HFF-Myc (cell line): ENCODE measurements at regions not wholly inside any gene's neighbourhood (a gene's known extent, or its start where the extent isn't known, plus 50 kb on each side); places are given as distances from the start of the nearest gene placed in this dataset.

ENCODE experiments used
- DNase-seq: peaks from one replicate; pipeline ENCODE4 v3.0.0-alpha.2; 2011; ENCODE audit warnings: low read depth; ENCODE audit errors: extremely low read depth
- H3K4me3 ChIP-seq: replicated peaks from 2 replicates; pipeline ENCODE4 v1.5.1; 2011; ENCODE audit warnings: low read depth, mild to moderate bottlenecking, control low read depth, low read length
- TF ChIP-seq, protein P1 (sequence below): IDR thresholded peaks from 2 replicates; pipeline ENCODE4 v1.5.1; 2012; ENCODE audit warnings: mild to moderate bottlenecking, low read depth, low read length, control low read depth; ENCODE audit errors: missing control alignments

DNA sequence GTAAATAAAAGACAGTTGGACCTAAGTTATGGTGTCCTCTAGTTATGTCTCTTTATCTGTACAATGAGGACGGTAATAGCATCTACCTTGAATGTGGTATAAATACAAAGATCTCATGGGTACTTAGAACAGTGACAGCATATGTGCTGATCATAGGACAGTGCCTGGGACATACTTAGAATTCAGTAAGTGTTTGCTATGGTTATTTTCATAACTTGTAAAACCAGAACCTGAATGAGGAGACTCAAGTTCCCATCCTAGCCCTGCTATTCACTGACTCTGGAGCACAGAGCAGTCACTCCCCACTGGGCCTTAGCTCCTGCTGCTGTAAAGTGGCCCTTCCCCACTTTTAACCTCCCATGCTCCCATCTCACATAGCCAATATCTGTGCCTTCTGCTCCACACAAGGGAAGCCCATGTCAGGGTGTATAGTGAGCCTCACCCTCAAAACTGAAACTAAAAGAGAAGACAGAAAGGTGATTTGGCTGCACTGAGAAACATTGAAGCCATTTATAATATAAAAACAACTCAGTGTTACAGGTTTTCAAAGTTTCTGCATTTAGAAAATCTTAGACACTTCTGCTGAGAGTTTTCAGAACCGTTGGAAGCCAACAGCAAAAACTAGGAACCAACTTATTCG, 225.4 kb upstream of the UBE2E2 start:
- TF ChIP-seq, protein P1, sequence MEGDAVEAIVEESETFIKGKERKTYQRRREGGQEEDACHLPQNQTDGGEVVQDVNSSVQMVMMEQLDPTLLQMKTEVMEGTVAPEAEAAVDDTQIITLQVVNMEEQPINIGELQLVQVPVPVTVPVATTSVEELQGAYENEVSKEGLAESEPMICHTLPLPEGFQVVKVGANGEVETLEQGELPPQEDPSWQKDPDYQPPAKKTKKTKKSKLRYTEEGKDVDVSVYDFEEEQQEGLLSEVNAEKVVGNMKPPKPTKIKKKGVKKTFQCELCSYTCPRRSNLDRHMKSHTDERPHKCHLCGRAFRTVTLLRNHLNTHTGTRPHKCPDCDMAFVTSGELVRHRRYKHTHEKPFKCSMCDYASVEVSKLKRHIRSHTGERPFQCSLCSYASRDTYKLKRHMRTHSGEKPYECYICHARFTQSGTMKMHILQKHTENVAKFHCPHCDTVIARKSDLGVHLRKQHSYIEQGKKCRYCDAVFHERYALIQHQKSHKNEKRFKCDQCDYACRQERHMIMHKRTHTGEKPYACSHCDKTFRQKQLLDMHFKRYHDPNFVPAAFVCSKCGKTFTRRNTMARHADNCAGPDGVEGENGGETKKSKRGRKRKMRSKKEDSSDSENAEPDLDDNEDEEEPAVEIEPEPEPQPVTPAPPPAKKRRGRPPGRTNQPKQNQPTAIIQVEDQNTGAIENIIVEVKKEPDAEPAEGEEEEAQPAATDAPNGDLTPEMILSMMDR = no peak
- DNase-seq = no peak
- H3K4me3 ChIP-seq = no peak overlapping the region

DNA sequence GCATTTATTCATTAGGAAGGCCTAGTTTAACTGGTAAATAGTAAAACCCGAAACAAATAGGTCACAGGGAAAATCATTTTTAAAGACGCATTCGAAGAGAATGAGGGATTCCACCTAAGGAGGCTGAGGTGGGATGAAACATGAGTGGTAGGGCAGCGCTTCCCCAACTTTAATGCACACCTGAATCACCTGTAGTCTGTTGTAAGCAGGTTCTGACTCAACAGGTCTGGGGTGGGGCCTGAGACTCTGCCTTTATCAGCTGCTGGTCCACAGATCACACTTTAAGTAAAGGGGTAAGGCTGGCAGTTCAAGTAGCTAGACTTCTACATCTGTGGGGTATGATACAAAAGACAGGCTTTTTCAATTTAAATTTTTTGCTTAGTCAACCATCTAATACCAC, 223.5 kb upstream of the UBE2E2 start:
- TF ChIP-seq, protein P1 = no peak
- H3K4me3 ChIP-seq = no peak overlapping the region
- no peak for DNase-seq

DNA sequence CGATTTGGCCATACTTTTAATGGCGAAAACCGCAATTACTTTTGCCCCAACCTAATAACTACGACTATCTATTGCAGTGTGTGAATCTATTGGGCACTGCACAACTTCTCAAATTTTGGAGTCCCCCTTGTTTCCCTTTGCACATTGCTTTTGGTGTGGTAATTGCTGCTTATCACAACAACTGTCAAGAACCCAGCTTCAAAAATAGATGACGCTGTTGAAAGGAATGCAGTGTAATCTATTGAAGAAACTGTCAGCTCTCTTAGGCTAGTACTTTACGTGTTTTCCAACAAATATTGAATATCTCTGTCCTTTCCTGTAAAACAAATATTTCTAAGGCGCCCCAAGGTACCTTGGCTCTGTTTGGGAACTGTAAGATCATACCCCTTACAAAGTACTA, 222.8 kb upstream of the UBE2E2 start:
- TF ChIP-seq, protein P1 = no peak
- DNase-seq = no peak
- no peak overlapping the region for H3K4me3 ChIP-seq

DNA sequence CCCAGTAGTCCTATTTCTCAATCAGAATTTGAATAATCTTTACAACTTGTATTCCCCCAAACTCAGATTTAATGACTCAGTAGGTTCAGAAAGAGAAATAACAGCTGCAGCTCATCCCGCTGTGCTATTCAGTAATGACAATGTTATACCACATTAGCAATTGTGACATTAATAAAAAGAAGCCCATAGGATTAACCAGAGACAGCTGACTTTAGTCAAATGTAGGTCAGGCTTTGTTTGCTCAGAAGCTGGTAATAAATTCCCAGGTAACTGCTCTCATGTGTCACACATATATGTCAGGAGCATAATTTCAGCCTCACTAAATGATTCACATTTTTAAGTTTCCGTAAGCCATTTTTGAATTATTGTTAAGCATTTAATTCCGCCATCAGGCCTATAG, 222.0 kb upstream of the UBE2E2 start:
- H3K4me3 ChIP-seq = no peak overlapping the region
- no peak for DNase-seq
- TF ChIP-seq, protein P1 = no peak

DNA sequence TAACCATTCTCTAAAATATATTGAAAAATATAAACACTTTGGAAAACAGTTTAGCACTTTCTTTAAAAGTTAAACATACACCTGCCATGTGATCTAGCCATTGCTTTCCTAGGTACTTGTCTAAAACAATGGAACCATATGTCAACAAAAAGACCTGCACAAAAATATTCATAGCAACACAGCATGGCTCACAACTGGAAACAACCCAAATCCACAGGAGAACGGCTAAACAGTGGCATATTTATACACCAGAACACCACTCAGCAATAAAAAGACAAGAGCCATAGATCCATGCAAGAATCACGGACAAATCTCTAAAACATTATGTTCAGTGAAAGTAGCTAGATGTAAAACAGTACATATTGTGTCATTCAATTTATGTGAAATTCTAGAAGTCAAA, 221.3 kb upstream of the UBE2E2 start:
- TF ChIP-seq, protein P1 = no peak
- no peak for DNase-seq
- no peak overlapping the region for H3K4me3 ChIP-seq

DNA sequence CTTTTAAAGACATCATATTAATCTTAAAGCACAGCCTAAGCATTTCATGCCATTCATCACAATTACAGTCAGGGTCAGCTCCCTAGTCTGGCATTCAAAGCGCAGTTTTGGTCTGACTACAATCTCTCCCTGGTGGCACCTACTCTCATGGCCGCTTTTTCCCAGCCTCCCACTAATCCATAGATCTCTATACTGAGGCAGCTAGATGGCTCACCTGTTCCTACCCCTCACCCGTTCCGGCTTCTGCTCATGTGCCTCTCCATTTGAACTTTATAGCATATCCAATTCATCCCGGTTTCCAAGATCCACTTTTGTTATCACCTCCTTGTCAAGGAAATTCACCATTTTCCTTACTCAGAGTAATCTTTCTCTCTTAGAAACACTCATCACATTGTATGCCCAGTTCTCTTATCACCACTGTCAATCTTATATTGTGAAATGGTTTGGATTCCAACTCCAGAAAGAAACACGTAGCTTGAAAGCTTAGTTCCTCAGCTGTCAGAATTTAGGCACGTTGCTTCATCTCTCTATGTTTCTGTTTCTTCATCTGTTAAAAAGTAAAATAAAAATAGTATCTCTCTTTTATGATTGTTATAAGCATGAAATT, 220.0 kb upstream of the UBE2E2 start:
- DNase-seq = no peak
- TF ChIP-seq, protein P1 = no peak
- H3K4me3 ChIP-seq = no peak overlapping the region

DNA sequence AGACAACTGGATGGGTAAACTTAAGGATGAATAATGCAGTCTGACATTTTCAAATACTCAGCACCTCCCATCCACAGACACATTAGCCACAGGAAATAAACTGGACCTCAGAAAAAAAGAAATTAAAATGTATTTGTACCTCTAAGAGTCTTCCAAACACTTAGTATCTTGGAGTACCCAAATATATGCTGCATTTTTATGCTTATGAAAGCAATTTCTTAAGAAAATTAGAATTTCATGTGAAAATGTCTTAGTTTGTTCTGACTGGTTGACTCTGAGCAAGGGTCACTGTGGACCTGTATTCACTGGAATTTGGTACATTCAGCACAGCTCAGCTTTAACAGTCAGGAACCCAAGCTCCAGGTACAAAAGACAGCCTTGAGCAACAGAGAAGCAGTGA, 216.2 kb upstream of the UBE2E2 start:
- no peak overlapping the region for H3K4me3 ChIP-seq
- DNase-seq = no peak
- TF ChIP-seq, protein P1 = no peak
